ENCODE measurements at regions not wholly inside any gene's neighbourhood (a gene's known extent, or its start where the extent isn't known, plus 50 kb on each side); places are given as distances from the start of the nearest gene placed in this dataset.

GRCh38 chr6:163721435-163721834, 306.9 kb downstream of the QKI start:
- Mint-ChIP-seq H3K27me3 (peaks cover 2 to 6% of the 10 kb centered on the region in 2 donors), H3K27ac (no peak overlapping the region), H3K4me3 (no peak overlapping the region), H3K4me1 (no peaks in the 10 kb centered on the region), H3K9me3 (no peaks in the 10 kb centered on the region), H3K36me3 (peaks cover 0 to 6% (median 0%) of the 10 kb centered on the region in 3 donors)
- Histone ChIP-seq H3K36me3 (ENCODE audit: insufficient read depth, low read length) (no peaks in the 10 kb centered on the region), H3K4me1 (ENCODE audit: insufficient read depth, low read length) (no peaks in the 10 kb centered on the region), H3K4me3 (ENCODE audit: low read length) (no peak overlapping the region), H3K27me3 (ENCODE audit: insufficient read depth, low read length, poor library complexity, severe bottlenecking) (no peaks in the 10 kb centered on the region), H3K9me3 (ENCODE audit: low read length) (no peaks in the 10 kb centered on the region), H3K27ac (ENCODE audit: low read depth, low read length) (no peak overlapping the region)
- DNase-seq, result no peak
- ChIA-PET CTCF (no interaction called here), POLR2A (no interaction called here)

GRCh38 chr6:163720460-163721235, 306.1 kb downstream of the QKI start:
- no peaks in the 10 kb centered on the region for H3K4me1 ChIP-seq (ENCODE audit: insufficient read depth, low read length)
- H3K27ac Mint-ChIP-seq, result no peak overlapping the region
- POLR2A ChIA-PET, result no interaction called here
- no peak overlapping the region for H3K27ac ChIP-seq (ENCODE audit: low read depth, low read length)
- H3K9me3 Mint-ChIP-seq, result no peaks in the 10 kb centered on the region
- no peaks in the 10 kb centered on the region for H3K36me3 ChIP-seq (ENCODE audit: insufficient read depth, low read length)
- CTCF ChIA-PET, result no interaction called here
- H3K27me3 Mint-ChIP-seq, result peaks cover 2 to 6% of the 10 kb centered on the region in 2 donors
- no peak for DNase-seq
- H3K4me3 ChIP-seq (ENCODE audit: low read length), result no peak overlapping the region
- no peak overlapping the region for H3K4me3 Mint-ChIP-seq
- no peaks in the 10 kb centered on the region for H3K27me3 ChIP-seq (ENCODE audit: insufficient read depth, low read length, poor library complexity, severe bottlenecking)
- peaks cover 0 to 6% (median 0%) of the 10 kb centered on the region in 3 donors for H3K36me3 Mint-ChIP-seq
- H3K9me3 ChIP-seq (ENCODE audit: low read length), result no peaks in the 10 kb centered on the region
- no peaks in the 10 kb centered on the region for H3K4me1 Mint-ChIP-seq

DNA sequence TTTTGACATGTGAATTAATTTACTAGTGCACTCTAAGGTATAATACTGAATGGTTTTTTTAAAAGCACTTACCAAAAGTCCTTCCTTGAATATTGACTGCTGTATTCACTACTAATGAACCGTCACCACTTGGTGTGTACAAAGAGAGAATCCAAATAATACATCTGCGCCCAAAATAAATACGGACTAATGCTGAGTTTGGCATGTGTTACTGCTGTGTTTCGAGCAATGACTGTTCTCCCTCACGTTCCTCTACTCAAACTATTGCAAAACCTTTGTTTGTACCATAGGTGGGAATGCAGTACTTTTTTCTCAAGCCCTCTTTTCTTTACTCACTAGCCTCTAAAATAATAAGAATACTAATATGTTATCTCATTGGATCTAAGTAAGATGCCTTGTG, 305.5 kb downstream of the QKI start:
- Histone ChIP-seq H3K27ac (ENCODE audit: low read depth, low read length) (no peak overlapping the region), H3K27me3 (ENCODE audit: insufficient read depth, low read length, poor library complexity, severe bottlenecking) (no peaks in the 10 kb centered on the region), H3K36me3 (ENCODE audit: insufficient read depth, low read length) (no peaks in the 10 kb centered on the region), H3K4me1 (ENCODE audit: insufficient read depth, low read length) (no peaks in the 10 kb centered on the region), H3K9me3 (ENCODE audit: low read length) (no peaks in the 10 kb centered on the region), H3K4me3 (ENCODE audit: low read length) (no peak overlapping the region)
- H3K4me1 Mint-ChIP-seq, result no peaks in the 10 kb centered on the region
- H3K9me3 Mint-ChIP-seq, result no peaks in the 10 kb centered on the region
- no peak for DNase-seq
- H3K27me3 Mint-ChIP-seq, result peaks cover 2 to 12% of the 10 kb centered on the region in 2 donors
- ChIA-PET POLR2A (no interaction called here), CTCF (no interaction called here)
- H3K27ac Mint-ChIP-seq, result no peak overlapping the region
- no peak overlapping the region for H3K4me3 Mint-ChIP-seq
- H3K36me3 Mint-ChIP-seq, result peaks cover 0 to 6% (median 0%) of the 10 kb centered on the region in 3 donors

- H3K27me3 Mint-ChIP-seq, result peaks cover 2 to 17% of the 10 kb centered on the region in 2 donors
- no peak overlapping the region for H3K27ac ChIP-seq (ENCODE audit: low read depth, low read length)
- no peaks in the 10 kb centered on the region for H3K4me1 ChIP-seq (ENCODE audit: insufficient read depth, low read length)
- H3K4me3 ChIP-seq (ENCODE audit: low read length), result no peak overlapping the region
- no peaks in the 10 kb centered on the region for H3K9me3 ChIP-seq (ENCODE audit: low read length)
- DNase-seq, result no peak
- ChIA-PET CTCF (no interaction called here), POLR2A (no interaction called here)
- H3K4me1 Mint-ChIP-seq, result no peaks in the 10 kb centered on the region
- H3K4me3 Mint-ChIP-seq, result no peak overlapping the region
- H3K27me3 ChIP-seq (ENCODE audit: insufficient read depth, low read length, poor library complexity, severe bottlenecking), result no peaks in the 10 kb centered on the region
- no peaks in the 10 kb centered on the region for H3K36me3 ChIP-seq (ENCODE audit: insufficient read depth, low read length)
- peak overlapping the region in 1 of 8 donors; percentile 15 for H3K27ac Mint-ChIP-seq
- no peaks in the 10 kb centered on the region for H3K9me3 Mint-ChIP-seq
- peaks cover 0 to 6% (median 0%) of the 10 kb centered on the region in 3 donors for H3K36me3 Mint-ChIP-seq
Observed at GRCh38 chr6:163719028-163719742, 304.7 kb downstream of the QKI start.

DNA sequence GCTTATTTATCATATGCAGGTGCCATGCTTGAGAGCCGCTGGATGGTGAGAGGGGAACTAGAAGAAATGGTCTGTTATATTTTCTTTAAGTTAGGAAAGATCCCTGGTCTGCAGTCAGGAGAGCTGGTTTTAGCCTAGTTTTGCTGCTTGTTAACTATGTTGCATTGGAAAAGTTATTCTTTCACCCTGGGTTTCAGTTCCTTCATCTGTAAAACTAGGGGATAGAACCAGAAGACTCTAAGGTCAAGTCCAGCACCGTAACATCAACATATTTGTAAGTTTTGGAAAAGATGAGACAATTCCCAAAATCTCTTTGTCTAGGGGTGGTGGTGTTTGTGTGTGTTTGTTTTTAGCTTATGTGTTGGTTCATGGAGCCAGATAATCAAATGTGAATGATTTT, 304.0 kb downstream of the QKI start:
- Mint-ChIP-seq H3K4me1 (no peaks in the 10 kb centered on the region), H3K36me3 (peaks cover 0 to 6% (median 0%) of the 10 kb centered on the region in 3 donors), H3K9me3 (no peaks in the 10 kb centered on the region), H3K27me3 (peaks cover 2 to 20% of the 10 kb centered on the region in 2 donors), H3K27ac (no peak overlapping the region), H3K4me3 (no peak overlapping the region)
- Histone ChIP-seq H3K27me3 (ENCODE audit: insufficient read depth, low read length, poor library complexity, severe bottlenecking) (no peaks in the 10 kb centered on the region), H3K9me3 (ENCODE audit: low read length) (no peaks in the 10 kb centered on the region), H3K36me3 (ENCODE audit: insufficient read depth, low read length) (no peaks in the 10 kb centered on the region), H3K4me1 (ENCODE audit: insufficient read depth, low read length) (no peaks in the 10 kb centered on the region), H3K27ac (ENCODE audit: low read depth, low read length) (no peak overlapping the region), H3K4me3 (ENCODE audit: low read length) (no peak overlapping the region)
- DNase-seq, result no peak
- ChIA-PET POLR2A (no interaction called here), CTCF (no interaction called here)

GRCh38 chr6:163717106-163717764, 302.7 kb downstream of the QKI start:
- H3K27ac Mint-ChIP-seq, result no peak overlapping the region
- H3K4me1 ChIP-seq (ENCODE audit: insufficient read depth, low read length), result no peaks in the 10 kb centered on the region
- H3K9me3 Mint-ChIP-seq, result no peaks in the 10 kb centered on the region
- H3K27me3 ChIP-seq (ENCODE audit: insufficient read depth, low read length, poor library complexity, severe bottlenecking), result no peaks in the 10 kb centered on the region
- ChIA-PET POLR2A (no interaction called here), CTCF (no interaction called here)
- no peaks in the 10 kb centered on the region for H3K36me3 ChIP-seq (ENCODE audit: insufficient read depth, low read length)
- no peak overlapping the region for H3K27ac ChIP-seq (ENCODE audit: low read depth, low read length)
- peaks cover 0 to 6% (median 0%) of the 10 kb centered on the region in 3 donors for H3K36me3 Mint-ChIP-seq
- H3K27me3 Mint-ChIP-seq, result peaks cover 3 to 20% of the 10 kb centered on the region in 2 donors
- H3K4me1 Mint-ChIP-seq, result peaks cover 0 to 5% (median 4%) of the 10 kb centered on the region in 3 donors
- H3K4me3 ChIP-seq (ENCODE audit: low read length), result no peak overlapping the region
- H3K4me3 Mint-ChIP-seq, result no peak overlapping the region
- H3K9me3 ChIP-seq (ENCODE audit: low read length), result no peaks in the 10 kb centered on the region
- DNase-seq, result no peak

- Histone ChIP-seq H3K36me3 (ENCODE audit: insufficient read depth, low read length) (no peaks in the 10 kb centered on the region), H3K27ac (ENCODE audit: low read depth, low read length) (no peak overlapping the region), H3K4me1 (ENCODE audit: insufficient read depth, low read length) (no peaks in the 10 kb centered on the region), H3K9me3 (ENCODE audit: low read length) (no peaks in the 10 kb centered on the region), H3K4me3 (ENCODE audit: low read length) (no peak overlapping the region), H3K27me3 (ENCODE audit: insufficient read depth, low read length, poor library complexity, severe bottlenecking) (no peaks in the 10 kb centered on the region)
- Mint-ChIP-seq H3K9me3 (no peaks in the 10 kb centered on the region), H3K36me3 (peaks cover 0 to 6% (median 0%) of the 10 kb centered on the region in 3 donors), H3K4me1 (peaks cover 0 to 10% (median 7%) of the 10 kb centered on the region in 3 donors), H3K4me3 (no peak overlapping the region), H3K27me3 (peaks cover 3 to 20% of the 10 kb centered on the region in 2 donors), H3K27ac (no peak overlapping the region)
- ChIA-PET POLR2A (no interaction called here), CTCF (no interaction called here)
- no peak for DNase-seq
Observed at GRCh38 chr6:163716690-163717089, 302.2 kb downstream of the QKI start.

GRCh38 chr6:163715846-163716245, 301.3 kb downstream of the QKI start:
- POLR2A ChIA-PET, result no interaction called here
- no peaks in the 10 kb centered on the region for H3K27me3 ChIP-seq (ENCODE audit: insufficient read depth, low read length, poor library complexity, severe bottlenecking)
- Mint-ChIP-seq H3K27ac (no peak overlapping the region), H3K9me3 (no peaks in the 10 kb centered on the region), H3K4me1 (peaks cover 5 to 15% (median 7%) of the 10 kb centered on the region in 3 donors), H3K27me3 (peaks cover 3 to 20% of the 10 kb centered on the region in 2 donors), H3K4me3 (no peak overlapping the region), H3K36me3 (peaks cover 0 to 6% (median 0%) of the 10 kb centered on the region in 3 donors)
- H3K9me3 ChIP-seq (ENCODE audit: low read length), result no peaks in the 10 kb centered on the region
- no peaks in the 10 kb centered on the region for H3K36me3 ChIP-seq (ENCODE audit: insufficient read depth, low read length)
- no peaks in the 10 kb centered on the region for H3K4me1 ChIP-seq (ENCODE audit: insufficient read depth, low read length)
- CTCF ChIA-PET, result no interaction called here
- DNase-seq, result no peak
- no peak overlapping the region for H3K27ac ChIP-seq (ENCODE audit: low read depth, low read length)
- no peak overlapping the region for H3K4me3 ChIP-seq (ENCODE audit: low read length)
